NCI-H128 (cell line): ENCODE measurements at regions not wholly inside any gene's neighbourhood (a gene's known extent, or its start where the extent isn't known, plus 50 kb on each side); places are given as distances from the start of the nearest gene placed in this dataset.
"Not testable (repeated sequence)": the region's sequence is repeated elsewhere in the genome, so short reads cannot be mapped to it uniquely, and the experiment has no call there.

Experiments used
- DNase-seq: peaks from one replicate; lab custom pipeline; 2025; ENCODE audit not compliant: unreplicated experiment; lab: John Stamatoyannopoulos, UW

- DNase-seq = not testable (repeated sequence)
Observed at GRCh38 chrX:19229896-19230295, 107.6 kb upstream of the ADGRG2 start.

- DNase-seq = no peak
Observed at GRCh38 chrX:19237901-19238300, 105.8 kb upstream of the PDHA1 start.

GRCh38 chrX:19243431-19243830, 100.3 kb upstream of the PDHA1 start:
- DNase-seq = no peak

- not testable (repeated sequence) for DNase-seq
Observed at GRCh38 chrX:19244921-19245320, 98.8 kb upstream of the PDHA1 start.

- no peak for DNase-seq
Observed at GRCh38 chrX:19245711-19246269, 97.9 kb upstream of the PDHA1 start.

- no peak for DNase-seq
Observed at GRCh38 chrX:19256986-19257385, 86.7 kb upstream of the PDHA1 start.

GRCh38 chrX:19261026-19261425, 82.7 kb upstream of the PDHA1 start:
- DNase-seq = not testable (repeated sequence)

- no peak for DNase-seq
Observed at GRCh38 chrX:19270727-19271126, 73.0 kb upstream of the PDHA1 start.

GRCh38 chrX:19272452-19272851, 71.3 kb upstream of the PDHA1 start:
- no peak for DNase-seq

GRCh38 chrX:19280636-19281035, 63.1 kb upstream of the PDHA1 start:
- DNase-seq = no peak

GRCh38 chrX:19281256-19281655, 62.5 kb upstream of the PDHA1 start:
- DNase-seq = no peak

GRCh38 chrX:19283597-19284339, 60.0 kb upstream of the PDHA1 start:
- DNase-seq = no peak

- no peak for DNase-seq
Observed at GRCh38 chrX:19285857-19286256, 57.9 kb upstream of the PDHA1 start.

- no peak for DNase-seq
Observed at GRCh38 chrX:19291086-19291485, 52.6 kb upstream of the PDHA1 start.

- no peak for DNase-seq
Observed at GRCh38 chrX:19293606-19294325, 50.0 kb upstream of the PDHA1 start.
